ENCODE measurements at regions not wholly inside any gene's neighbourhood (a gene's known extent, or its start where the extent isn't known, plus 50 kb on each side); places are given as distances from the start of the nearest gene placed in this dataset.

GRCh38 chr16:25449802-25450201 is 192.2 kb upstream of the ZKSCAN2 start:
- H3K27ac Mint-ChIP-seq = no peak overlapping the region
- no peaks in the 10 kb centered on the region for H3K36me3 Mint-ChIP-seq (ENCODE audit: low read depth)
- no peak overlapping the region for H3K4me3 Mint-ChIP-seq
- H3K9me3 Mint-ChIP-seq = peaks cover 26% of the 10 kb centered on the region
- H3K4me1 Mint-ChIP-seq (ENCODE audit: low read depth) = no peaks in the 10 kb centered on the region
- no peak for DNase-seq
- H3K27me3 Mint-ChIP-seq (ENCODE audit: insufficient read depth) = no peaks in the 10 kb centered on the region
- TF ChIP-seq CTCF (IDR thresholded peaks at IDR 0.05) = no peak

- no peak overlapping the region for H3K27ac Mint-ChIP-seq
- H3K36me3 Mint-ChIP-seq (ENCODE audit: low read depth) = no peaks in the 10 kb centered on the region
- no peaks in the 10 kb centered on the region for H3K4me1 Mint-ChIP-seq (ENCODE audit: low read depth)
- no peak overlapping the region for H3K4me3 Mint-ChIP-seq
- no peak for TF ChIP-seq CTCF (IDR thresholded peaks at IDR 0.05)
- peaks cover 65% of the 10 kb centered on the region for H3K9me3 Mint-ChIP-seq
- no peaks in the 10 kb centered on the region for H3K27me3 Mint-ChIP-seq (ENCODE audit: insufficient read depth)
- no peak for DNase-seq
These were observed 186.3 kb upstream of the ZKSCAN2 start for GRCh38 chr16:25443994-25444393.

- Mint-ChIP-seq H3K4me3 (no peak overlapping the region), H3K9me3 (peaks cover 33% of the 10 kb centered on the region), H3K4me1 (ENCODE audit: low read depth) (no peaks in the 10 kb centered on the region), H3K27ac (no peak overlapping the region), H3K36me3 (ENCODE audit: low read depth) (no peaks in the 10 kb centered on the region), H3K27me3 (ENCODE audit: insufficient read depth) (peaks cover 1% of the 10 kb centered on the region)
- no peak for TF ChIP-seq CTCF (IDR thresholded peaks at IDR 0.05)
- no peak for DNase-seq
These were observed 176.4 kb upstream of the ZKSCAN2 start for GRCh38 chr16:25434064-25434463.

GRCh38 chr16:25433388-25433787 is 175.7 kb upstream of the ZKSCAN2 start:
- H3K27me3 Mint-ChIP-seq (ENCODE audit: insufficient read depth) = peaks cover 1% of the 10 kb centered on the region
- no peaks in the 10 kb centered on the region for H3K36me3 Mint-ChIP-seq (ENCODE audit: low read depth)
- no peak for TF ChIP-seq CTCF (IDR thresholded peaks at IDR 0.05)
- H3K27ac Mint-ChIP-seq = no peak overlapping the region
- H3K9me3 Mint-ChIP-seq = peaks cover 33% of the 10 kb centered on the region
- H3K4me3 Mint-ChIP-seq = no peak overlapping the region
- no peaks in the 10 kb centered on the region for H3K4me1 Mint-ChIP-seq (ENCODE audit: low read depth)
- DNase-seq = no peak

GRCh38 chr16:25431472-25431871 is 173.8 kb upstream of the ZKSCAN2 start:
- Mint-ChIP-seq H3K27ac (no peak overlapping the region), H3K4me1 (ENCODE audit: low read depth) (no peaks in the 10 kb centered on the region), H3K9me3 (peaks cover 35% of the 10 kb centered on the region), H3K27me3 (ENCODE audit: insufficient read depth) (peaks cover 1% of the 10 kb centered on the region; the same call in 1 of the 2 replicates), H3K4me3 (no peak overlapping the region), H3K36me3 (ENCODE audit: low read depth) (no peaks in the 10 kb centered on the region)
- DNase-seq = no peak
- TF ChIP-seq CTCF (IDR thresholded peaks at IDR 0.05) = no peak

GRCh38 chr16:25426829-25427228 is 169.2 kb upstream of the ZKSCAN2 start:
- Mint-ChIP-seq H3K27me3 (ENCODE audit: insufficient read depth) (no peaks in the 10 kb centered on the region), H3K4me1 (ENCODE audit: low read depth) (no peaks in the 10 kb centered on the region), H3K36me3 (ENCODE audit: low read depth) (0 out of 2 replicates have a peak, but pooled peaks cover 3% of the 10 kb centered on the region), H3K27ac (no peak overlapping the region), H3K9me3 (peaks cover 38% of the 10 kb centered on the region), H3K4me3 (no peak overlapping the region)
- no peak for TF ChIP-seq CTCF (IDR thresholded peaks at IDR 0.05)
- DNase-seq = no peak

All from HFFc6 (cell line).